ENCODE measurements at regions not wholly inside any gene's neighbourhood (a gene's known extent, or its start where the extent isn't known, plus 50 kb on each side); places are given as distances from the start of the nearest gene placed in this dataset.

GRCh38 chr15:87118435-87118834 lies 1038.8 kb downstream of the AGBL1 start:
- no peak overlapping the region for H3K4me3 ChIP-seq (ENCODE audit: low read depth, low read length)
- CTCF ChIA-PET, result no interaction called here
- POLR2A ChIA-PET, result no interaction called here
- TF ChIP-seq CTCF (IDR thresholded peaks at IDR 0.05; ENCODE audit: insufficient read depth, low read depth, low read length), result no peak
- H3K27me3 ChIP-seq (ENCODE audit: control insufficient read depth, insufficient read depth, low read length), result no peaks in the 10 kb centered on the region
- no peak for DNase-seq (ENCODE audit: low read depth)
- H3K36me3 ChIP-seq (ENCODE audit: control insufficient read depth, insufficient read depth, low read length), result no peaks in the 10 kb centered on the region

- no peak overlapping the region for H3K4me3 ChIP-seq (ENCODE audit: low read depth, low read length)
- ChIA-PET POLR2A (no interaction called here), CTCF (no interaction called here)
- TF ChIP-seq CTCF (IDR thresholded peaks at IDR 0.05; ENCODE audit: insufficient read depth, low read depth, low read length), result no peak
- no peaks in the 10 kb centered on the region for H3K27me3 ChIP-seq (ENCODE audit: control insufficient read depth, insufficient read depth, low read length)
- no peak for DNase-seq (ENCODE audit: low read depth)
- H3K36me3 ChIP-seq (ENCODE audit: control insufficient read depth, insufficient read depth, low read length), result no peaks in the 10 kb centered on the region
These were observed 1036.1 kb downstream of the AGBL1 start for GRCh38 chr15:87115795-87116194.

DNA sequence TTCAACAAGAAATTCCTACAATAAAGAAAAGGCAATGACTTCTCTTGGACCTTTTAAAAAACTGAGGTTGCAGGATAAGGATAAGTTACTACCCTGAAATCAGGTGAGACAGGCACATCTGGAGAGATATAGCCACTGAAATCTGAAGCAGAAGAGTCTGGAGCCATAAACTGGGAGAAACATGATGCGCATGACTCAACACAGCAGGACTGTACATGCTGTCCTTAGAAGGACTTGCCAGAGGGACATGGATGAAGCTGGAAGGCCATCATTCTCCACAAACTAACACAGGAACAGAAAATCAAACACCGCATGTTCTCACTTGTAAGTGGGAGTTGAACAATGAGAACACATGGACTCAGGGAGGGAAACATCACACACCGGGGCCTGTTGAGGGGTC lies 1020.2 kb downstream of the AGBL1 start:
- TF ChIP-seq CTCF (IDR thresholded peaks at IDR 0.05; ENCODE audit: insufficient read depth, low read depth, low read length), result no peak
- Histone ChIP-seq H3K27me3 (ENCODE audit: control insufficient read depth, insufficient read depth, low read length) (no peaks in the 10 kb centered on the region), H3K36me3 (ENCODE audit: control insufficient read depth, insufficient read depth, low read length) (no peaks in the 10 kb centered on the region), H3K4me3 (ENCODE audit: low read depth, low read length) (no peak overlapping the region)
- POLR2A ChIA-PET, result no interaction called here
- DNase-seq (ENCODE audit: low read depth), result no peak
- CTCF ChIA-PET, result no interaction called here

GRCh38 chr15:87089551-87089950 lies 1009.9 kb downstream of the AGBL1 start:
- no peaks in the 10 kb centered on the region for H3K27me3 ChIP-seq (ENCODE audit: control insufficient read depth, insufficient read depth, low read length)
- no peak overlapping the region for H3K4me3 ChIP-seq (ENCODE audit: low read depth, low read length)
- ChIA-PET POLR2A (no interaction called here), CTCF (no interaction called here)
- no peaks in the 10 kb centered on the region for H3K36me3 ChIP-seq (ENCODE audit: control insufficient read depth, insufficient read depth, low read length)
- TF ChIP-seq CTCF (IDR thresholded peaks at IDR 0.05; ENCODE audit: insufficient read depth, low read depth, low read length), result no peak
- DNase-seq (ENCODE audit: low read depth), result no peak

- no peak for DNase-seq (ENCODE audit: low read depth)
- TF ChIP-seq CTCF (IDR thresholded peaks at IDR 0.05; ENCODE audit: insufficient read depth, low read depth, low read length), result no peak
- ChIA-PET POLR2A (no interaction called here), CTCF (no interaction called here)
- H3K27me3 ChIP-seq (ENCODE audit: control insufficient read depth, insufficient read depth, low read length), result no peaks in the 10 kb centered on the region
- no peaks in the 10 kb centered on the region for H3K36me3 ChIP-seq (ENCODE audit: control insufficient read depth, insufficient read depth, low read length)
- no peak overlapping the region for H3K4me3 ChIP-seq (ENCODE audit: low read depth, low read length)
These were observed 1003.5 kb downstream of the AGBL1 start for GRCh38 chr15:87083201-87083600.

Measured in BJ (cell line).